Embryonic facial prominence (tissue), 1 donor: ENCODE measurements at regions not wholly inside any gene's neighbourhood (a gene's known extent, or its start where the extent isn't known, plus 50 kb on each side); places are given as distances from the start of the nearest gene placed in this dataset.
"Not testable (repeated sequence)": the region's sequence is repeated elsewhere in the genome, so short reads cannot be mapped to it uniquely, and the experiment has no call there.

Source experiments
- DNase-seq: peaks from one replicate; pipeline ENCODE4 v3.0.0-alpha.2; 2016; ENCODE audit errors: extremely low spot score

DNA sequence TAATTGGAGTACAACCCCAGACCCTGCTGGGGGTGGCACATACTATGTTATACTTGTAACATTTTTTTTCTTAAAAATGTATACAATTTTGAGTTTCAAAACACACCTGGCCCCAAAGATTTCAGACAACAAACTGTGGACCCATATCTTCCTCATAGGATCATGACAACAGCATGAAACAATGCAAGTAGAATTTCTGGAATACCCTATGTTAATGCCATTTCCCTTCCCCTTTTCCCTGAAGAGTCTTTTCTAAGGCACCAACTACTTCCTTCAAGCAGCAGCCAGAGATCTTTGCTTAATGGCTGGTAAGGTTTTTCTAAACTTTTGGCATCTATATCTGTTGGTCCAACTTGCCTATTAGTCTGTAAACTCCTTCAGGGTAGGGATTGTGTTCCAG lies 99.9 kb upstream of the SERBP1 start:
- no peak for DNase-seq

DNA sequence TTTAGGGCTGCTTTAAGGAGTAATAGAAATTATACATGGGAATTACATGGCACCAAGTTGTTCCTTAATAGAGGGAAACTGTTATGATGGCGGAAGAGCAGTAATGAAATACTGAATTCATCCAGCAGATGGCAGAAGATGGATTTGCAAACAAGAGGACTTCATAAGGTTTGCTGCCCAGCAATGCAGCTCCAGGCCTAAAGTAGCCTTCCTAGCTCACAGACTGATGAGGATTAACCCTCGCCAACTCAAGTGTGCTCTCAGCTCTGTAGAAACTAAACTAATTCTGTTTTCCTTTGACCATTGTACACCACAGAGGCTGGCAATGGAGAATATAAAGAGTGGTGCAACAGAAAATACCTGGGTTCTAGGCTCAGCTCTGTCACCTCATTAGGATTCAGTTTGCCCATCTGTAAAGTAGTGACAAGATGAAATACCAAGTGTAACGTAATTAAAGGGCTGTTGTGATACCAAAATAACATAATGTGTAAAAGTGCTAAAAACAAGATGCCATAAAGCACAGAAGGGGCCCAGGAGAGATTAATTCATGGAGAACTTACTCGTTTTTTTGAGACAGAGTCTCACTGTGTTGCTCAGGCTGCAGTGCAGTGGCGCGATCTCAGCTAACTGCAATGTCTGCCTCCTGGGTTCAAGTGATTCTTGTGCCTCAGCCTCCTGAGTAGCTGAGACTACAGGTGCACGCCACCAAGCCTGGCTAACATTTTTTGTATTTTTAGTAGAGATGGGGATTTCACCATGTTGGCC lies 102.4 kb upstream of the SERBP1 start:
- DNase-seq: peak; percentile 37

GRCh38 chr1:67534627-67535065 lies 104.4 kb upstream of the SERBP1 start:
- no peak for DNase-seq

DNA sequence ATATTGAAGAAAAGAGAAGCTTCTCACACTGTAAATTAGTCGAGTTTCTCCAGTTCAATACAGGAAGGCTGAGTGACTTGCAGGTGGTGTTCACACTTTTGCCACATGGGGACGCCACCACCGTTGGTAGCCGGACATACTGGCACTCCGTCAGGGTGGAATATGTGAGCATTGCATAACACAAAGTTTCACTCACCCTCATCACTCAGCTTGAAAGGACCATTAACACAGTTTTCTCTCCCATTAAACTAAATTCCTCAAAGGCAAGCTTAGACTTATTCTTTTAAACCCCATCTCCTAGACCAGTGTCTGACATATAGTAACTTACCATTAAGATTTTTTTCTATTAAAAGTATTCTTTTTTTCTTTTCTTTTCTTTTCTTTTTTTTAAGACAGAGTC lies 105.3 kb upstream of the SERBP1 start:
- DNase-seq: no peak

DNA sequence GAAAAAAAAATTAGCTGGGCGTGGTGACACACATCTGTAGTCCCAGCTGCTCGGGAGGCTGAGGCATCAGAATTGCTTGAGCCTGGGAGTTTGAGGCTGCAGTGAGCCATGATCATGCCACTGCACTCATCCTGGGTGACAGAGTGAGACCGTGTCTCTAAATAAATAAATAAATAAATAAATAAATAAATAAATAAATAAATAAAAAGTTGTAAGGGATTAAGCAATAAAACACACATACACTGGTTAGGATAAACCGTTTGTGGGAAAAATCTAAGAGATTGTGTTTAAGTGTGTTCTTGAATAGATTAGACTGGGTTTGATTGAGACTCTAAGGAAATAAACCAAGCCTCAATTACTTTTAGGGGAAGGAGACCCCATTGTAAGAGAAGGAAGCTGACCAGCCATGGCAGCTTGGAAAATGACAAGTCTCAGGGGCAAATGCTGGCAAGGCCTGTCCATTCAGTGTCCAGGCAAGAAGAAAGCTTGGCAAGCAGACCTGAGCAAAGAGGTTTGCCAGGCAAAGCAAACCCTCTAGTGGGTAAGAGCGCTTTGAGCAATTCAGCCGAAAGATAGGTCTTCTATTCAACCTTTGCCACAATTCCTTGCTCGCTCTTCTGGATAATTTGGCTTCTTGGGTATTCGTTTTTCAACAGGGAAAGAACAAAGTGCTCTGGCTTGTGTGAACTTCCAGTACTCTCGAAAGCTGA lies 106.9 kb upstream of the SERBP1 start:
- no peak for DNase-seq

- no peak for DNase-seq
Measured at GRCh38 chr1:67537667-67538018, 107.4 kb upstream of the SERBP1 start.

DNA sequence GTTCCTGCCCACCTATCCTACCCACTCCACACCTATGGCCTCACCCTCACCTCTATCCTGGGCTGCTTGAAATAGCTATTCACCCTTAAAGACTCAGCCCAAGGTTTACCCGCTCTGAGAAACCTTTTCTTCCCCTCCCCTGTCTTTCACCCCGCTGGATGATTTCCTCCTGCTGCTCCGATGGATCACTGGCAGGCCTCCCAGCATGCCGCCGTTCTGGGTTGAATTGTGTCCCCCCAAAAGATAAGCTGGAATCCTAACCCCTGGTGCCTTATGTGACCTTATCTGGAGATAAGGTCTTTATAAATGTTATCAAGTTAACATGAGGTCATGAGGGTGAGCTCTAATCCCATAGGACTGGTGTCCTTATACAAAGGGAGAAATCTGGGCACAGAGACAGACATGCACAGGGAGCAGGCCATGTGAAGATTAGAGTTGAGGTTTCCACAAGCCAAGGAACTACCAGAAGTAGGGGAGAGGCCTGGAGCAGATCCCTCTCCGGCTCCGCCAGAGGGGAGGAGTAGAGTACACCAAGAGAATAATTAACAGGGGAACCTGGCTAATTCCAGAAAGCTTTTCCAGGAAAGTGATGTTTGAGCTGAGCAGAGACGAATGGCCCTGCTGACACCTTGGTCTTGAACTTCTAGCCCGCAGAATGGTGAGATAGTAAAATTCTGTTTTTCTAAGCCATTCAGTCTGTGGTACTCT lies 110.0 kb upstream of the SERBP1 start:
- DNase-seq: no peak

DNA sequence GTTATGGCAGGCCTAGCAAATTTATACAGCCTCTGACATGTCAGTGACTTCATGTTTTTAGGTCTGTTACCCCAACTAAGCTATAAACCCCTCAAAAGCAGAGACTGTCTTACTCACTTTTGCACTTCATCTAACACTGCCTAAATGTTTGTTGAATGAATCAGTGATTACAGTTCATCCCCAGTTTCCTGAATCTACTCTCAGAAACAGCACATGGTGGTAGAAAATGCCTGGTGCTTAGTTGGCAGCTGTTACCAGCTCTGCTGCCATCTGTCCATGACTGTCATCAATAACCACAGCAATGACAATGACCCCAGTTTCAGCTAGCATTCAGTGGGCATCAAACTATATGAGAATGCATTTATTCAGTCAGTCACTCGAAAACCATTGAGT lies 110.5 kb upstream of the SERBP1 start:
- DNase-seq: no peak

- DNase-seq: no peak
Measured at GRCh38 chr1:67542747-67543146, 112.5 kb upstream of the SERBP1 start.

DNA sequence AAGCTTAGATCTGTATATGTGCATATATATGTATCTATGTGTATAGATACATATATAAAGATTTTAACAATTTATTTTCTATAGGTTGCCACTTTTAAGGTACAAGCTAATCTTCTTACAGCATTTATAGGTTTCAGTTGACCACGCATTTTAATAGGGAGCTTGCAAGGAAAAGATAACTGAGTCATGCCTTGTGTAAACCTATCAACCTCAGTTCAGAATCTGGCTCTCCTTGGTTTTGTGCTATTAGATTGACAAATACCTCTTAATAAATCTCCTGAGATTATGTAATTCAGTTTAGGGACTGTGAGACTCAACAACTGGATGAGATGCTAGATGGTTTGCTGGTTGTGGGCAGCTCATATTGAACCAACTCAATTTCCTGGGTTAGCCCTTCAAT lies 114.7 kb upstream of the SERBP1 start:
- no peak for DNase-seq

DNA sequence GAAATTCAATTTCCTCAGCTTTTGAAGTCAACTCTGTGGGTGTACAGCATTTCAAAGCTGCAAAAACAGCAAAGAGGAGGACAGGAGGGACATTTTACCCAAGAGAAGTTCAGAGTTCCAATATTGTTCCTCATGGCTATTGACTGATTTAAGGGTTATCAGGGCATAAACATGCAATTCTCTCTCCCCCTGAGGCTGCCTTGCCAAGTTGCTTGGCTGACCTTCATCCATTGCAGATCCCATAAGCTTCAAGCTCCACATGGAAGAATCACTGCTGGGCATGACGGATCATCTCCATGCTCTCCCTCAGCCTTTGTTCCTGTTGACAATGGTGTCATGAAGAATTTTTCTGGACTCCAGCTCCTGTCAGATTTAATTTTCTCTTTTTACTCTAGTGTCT lies 115.2 kb upstream of the SERBP1 start:
- DNase-seq: no peak

DNA sequence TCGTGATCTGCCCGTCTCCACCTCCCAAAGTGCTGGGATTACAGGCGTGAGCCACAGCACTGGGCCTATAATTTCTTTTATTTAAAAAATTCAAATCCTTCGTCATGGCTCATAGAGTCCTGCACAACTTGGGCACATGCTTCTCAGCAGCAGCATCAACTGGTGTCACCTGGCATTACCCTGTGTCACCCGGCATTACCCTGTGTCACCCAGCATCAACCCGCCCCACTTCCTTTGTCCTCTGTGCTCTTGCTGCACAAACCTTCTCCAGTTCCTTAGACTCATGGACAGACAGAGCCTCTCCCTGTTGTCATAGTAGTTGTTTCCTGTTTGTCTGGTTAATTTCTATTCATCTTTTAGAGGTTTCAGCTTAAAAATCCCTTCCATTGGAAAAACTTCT lies 121.2 kb upstream of the SERBP1 start:
- DNase-seq: no peak

DNA sequence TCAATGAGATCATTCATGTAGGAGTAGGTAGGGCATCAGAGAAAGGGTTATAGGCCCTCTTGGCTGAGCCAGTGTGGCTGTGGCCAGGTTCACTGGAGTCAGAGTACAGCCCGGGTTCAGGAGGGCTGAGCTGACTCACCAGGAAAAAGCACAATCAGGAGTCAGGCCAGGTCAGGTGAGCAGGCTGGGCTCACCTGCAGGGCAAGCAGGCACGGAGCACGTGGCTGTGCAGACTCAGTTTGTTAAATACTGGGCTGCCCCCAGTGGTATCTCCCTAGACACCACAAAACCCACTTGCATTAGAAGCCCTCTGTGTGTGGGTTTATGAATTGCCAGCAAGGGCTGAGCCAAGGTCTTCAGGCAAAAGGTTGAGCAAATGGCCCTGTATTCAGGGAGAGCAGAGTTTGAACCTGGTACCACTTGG lies 122.1 kb upstream of the SERBP1 start:
- no peak for DNase-seq

- not testable (repeated sequence) for DNase-seq
Measured at GRCh38 chr1:67554204-67554603, 124.0 kb upstream of the SERBP1 start.

GRCh38 chr1:67555461-67556296 lies 125.5 kb upstream of the SERBP1 start:
- no peak for DNase-seq

GRCh38 chr1:67556297-67556900 lies 126.2 kb upstream of the SERBP1 start:
- no peak for DNase-seq

DNA sequence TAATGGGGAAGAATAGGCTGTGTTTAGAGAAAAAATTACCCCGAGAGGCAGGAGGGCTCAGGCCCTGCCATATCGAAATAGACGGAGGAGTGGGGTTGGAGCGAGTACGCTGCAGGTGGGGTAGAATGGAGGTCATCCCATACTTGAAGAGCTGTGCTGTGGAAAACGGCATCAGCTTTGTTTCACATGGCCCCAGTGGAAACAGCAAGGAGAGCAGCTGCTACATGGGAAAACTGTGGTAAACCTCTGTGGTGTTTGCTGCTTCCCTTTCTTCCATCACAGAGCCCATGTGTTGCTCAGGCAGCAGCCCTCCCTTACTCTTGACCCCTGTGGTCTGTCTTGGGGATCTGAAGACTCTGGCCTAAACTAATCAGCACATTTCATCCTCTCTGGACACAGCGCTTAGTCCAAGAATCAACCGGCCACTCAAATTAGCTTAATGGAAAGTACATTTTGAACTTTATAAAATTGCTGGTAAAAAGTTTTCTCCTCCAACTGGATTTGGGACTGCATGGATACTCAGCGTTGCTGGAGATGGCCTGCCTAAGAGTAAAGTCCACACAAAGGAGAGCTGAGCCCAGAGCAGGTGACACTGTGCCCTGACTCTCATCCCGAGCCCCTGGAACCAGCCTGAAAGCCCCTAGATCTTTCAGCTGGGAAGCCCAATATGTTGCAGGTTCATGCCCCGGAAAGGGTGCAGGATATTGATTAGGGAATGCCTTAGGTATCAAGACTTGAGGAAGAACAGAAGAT lies 127.1 kb upstream of the GADD45A start:
- DNase-seq: no peak

DNA sequence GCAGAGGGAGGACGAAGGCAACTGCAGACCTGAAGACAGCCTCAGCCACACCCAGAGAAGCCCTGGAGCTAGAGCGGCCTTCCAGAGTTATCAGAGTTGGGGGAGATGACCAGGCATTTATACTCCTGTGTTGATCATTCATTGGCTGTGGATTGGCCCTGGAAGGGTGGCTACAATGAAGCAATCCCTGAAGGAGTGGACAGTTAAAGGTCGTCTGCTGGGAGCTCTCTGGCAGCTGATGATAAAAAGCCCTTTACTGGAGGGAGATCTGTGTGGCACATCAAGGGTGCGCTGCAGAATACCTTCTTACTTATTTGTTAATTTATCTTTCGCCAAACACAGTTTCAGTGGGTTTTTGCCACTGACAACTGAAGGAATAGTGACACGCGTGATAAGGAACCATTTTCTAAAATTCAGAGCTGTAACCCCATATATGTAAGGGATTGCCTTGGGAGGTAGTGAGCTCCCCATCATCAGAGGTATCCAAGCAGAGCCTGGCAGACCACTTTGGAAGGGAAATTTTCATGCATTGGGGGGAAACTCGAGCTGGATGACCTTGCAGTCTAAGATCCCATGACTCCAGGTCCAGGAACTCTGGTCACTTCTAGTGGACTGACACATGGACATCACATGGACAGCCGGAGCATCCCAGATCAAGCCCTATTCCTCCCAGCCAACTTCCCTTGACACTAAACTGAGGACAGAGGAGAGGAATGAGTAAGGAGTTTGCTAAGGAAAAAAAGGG lies 126.4 kb upstream of the GADD45A start:
- no peak for DNase-seq

DNA sequence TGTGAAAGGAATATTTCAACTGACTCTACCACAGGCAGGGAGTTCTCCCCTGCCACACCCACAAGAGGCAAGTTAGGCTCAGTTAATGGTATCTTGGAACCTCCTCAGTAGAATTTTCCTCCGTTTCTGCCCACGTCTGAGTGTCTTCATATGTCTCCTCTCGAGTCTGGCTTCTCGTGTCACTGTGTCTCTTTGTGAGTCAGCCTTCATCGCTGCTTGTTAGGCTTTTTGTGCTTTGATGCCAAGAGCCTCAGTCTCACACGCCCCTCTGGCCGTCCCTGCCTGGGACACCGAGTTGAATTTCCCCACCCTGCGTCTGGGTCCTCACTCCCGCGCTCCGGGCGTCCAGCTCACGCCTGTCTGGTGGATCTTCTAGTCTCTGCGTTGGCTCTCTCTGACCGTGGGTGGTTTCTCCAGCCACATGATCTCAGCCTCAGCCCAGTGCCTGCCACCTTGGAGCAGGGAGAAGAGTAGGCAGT lies 125.7 kb upstream of the GADD45A start:
- no peak for DNase-seq
